ENCODE measurements at regions not wholly inside any gene's neighbourhood (a gene's known extent, or its start where the extent isn't known, plus 50 kb on each side); places are given as distances from the start of the nearest gene placed in this dataset.

GRCh38 chrX:45353456-45353855, 152.8 kb upstream of the DIPK2B start:
- H3K27me3 ChIP-seq: no peaks in the 10 kb centered on the region
- Mint-ChIP-seq H3K36me3 (no peaks in the 10 kb centered on the region), H3K27me3 (ENCODE audit: insufficient read depth, low read depth) (no peaks in the 10 kb centered on the region), H3K4me1 (no peaks in the 10 kb centered on the region), H3K27ac (no peak overlapping the region), H3K4me3 (no peak overlapping the region), H3K9me3 (peaks cover 11% of the 10 kb centered on the region)
- H3K36me3 ChIP-seq: no peaks in the 10 kb centered on the region
- no peak overlapping the region for H3K4me2 ChIP-seq
- DNase-seq (ENCODE audit: low spot score): no peak
- H3K79me2 ChIP-seq (ENCODE audit: low read depth): no peaks in the 10 kb centered on the region
- H3K4me1 ChIP-seq: no peaks in the 10 kb centered on the region
- no peak overlapping the region for H3K4me3 ChIP-seq
- no peak overlapping the region for H3K9ac ChIP-seq
- H3K27ac ChIP-seq: no peak overlapping the region
- no peak for TF ChIP-seq EZH2 (IDR thresholded peaks at IDR 0.05)
- no peak for TF ChIP-seq EZH2phosphoT487 (IDR thresholded peaks at IDR 0.05)
- no peak for TF ChIP-seq CTCF (IDR thresholded peaks at IDR 0.05)
- H3F3A ChIP-seq (ENCODE audit: low read depth): no peaks in the 10 kb centered on the region
- no peak overlapping the region for H2AFZ ChIP-seq (replicated peaks)
- H4K20me1 ChIP-seq (ENCODE audit: low read depth): no peaks in the 10 kb centered on the region
- H3K9me3 ChIP-seq (ENCODE audit: low read depth): peaks cover 13% of the 10 kb centered on the region

GRCh38 chrX:45352611-45353010, 151.9 kb upstream of the DIPK2B start:
- Mint-ChIP-seq H3K36me3 (no peaks in the 10 kb centered on the region), H3K27ac (no peak overlapping the region), H3K27me3 (ENCODE audit: insufficient read depth, low read depth) (no peaks in the 10 kb centered on the region), H3K9me3 (peaks cover 11% of the 10 kb centered on the region), H3K4me3 (no peak overlapping the region), H3K4me1 (no peaks in the 10 kb centered on the region)
- DNase-seq (ENCODE audit: low spot score): no peak
- Histone ChIP-seq H2AFZ (replicated peaks) (no peak overlapping the region), H3K79me2 (ENCODE audit: low read depth) (no peaks in the 10 kb centered on the region), H3K36me3 (no peaks in the 10 kb centered on the region), H3K9me3 (ENCODE audit: low read depth) (peaks cover 13% of the 10 kb centered on the region), H3F3A (ENCODE audit: low read depth) (no peaks in the 10 kb centered on the region), H3K4me3 (no peak overlapping the region), H3K27me3 (no peaks in the 10 kb centered on the region), H3K9ac (no peak overlapping the region), H3K4me1 (no peaks in the 10 kb centered on the region), H4K20me1 (ENCODE audit: low read depth) (no peaks in the 10 kb centered on the region), H3K27ac (no peak overlapping the region), H3K4me2 (no peak overlapping the region)
- no peak for TF ChIP-seq CTCF (IDR thresholded peaks at IDR 0.05)

DNA sequence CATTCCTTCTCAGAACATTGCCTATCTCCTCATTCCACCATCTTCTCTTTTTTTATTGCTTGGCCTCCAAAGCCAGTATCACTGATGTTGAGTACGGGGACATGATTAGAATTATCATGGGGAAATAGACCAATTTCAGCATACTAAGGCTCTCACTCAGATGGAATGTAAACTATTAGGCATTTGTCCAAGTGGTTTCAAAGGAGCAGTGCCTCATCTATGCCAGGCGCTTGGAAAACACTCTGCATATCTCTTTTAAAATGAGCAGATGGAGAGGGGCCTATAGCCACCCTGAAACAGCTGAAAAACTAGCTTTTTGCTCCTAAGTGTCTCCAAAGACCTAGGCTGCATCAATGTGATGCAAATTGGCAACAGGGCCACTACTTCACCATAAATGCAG, 150.8 kb upstream of the DIPK2B start:
- H3K9me3 ChIP-seq (ENCODE audit: low read depth): peaks cover 5% of the 10 kb centered on the region
- TF ChIP-seq EZH2 (IDR thresholded peaks at IDR 0.05) (no peak), EZH2phosphoT487 (IDR thresholded peaks at IDR 0.05) (no peak), CTCF (IDR thresholded peaks at IDR 0.05) (no peak)
- H3K79me2 ChIP-seq (ENCODE audit: low read depth): no peaks in the 10 kb centered on the region
- DNase-seq (ENCODE audit: low spot score): no peak
- no peak overlapping the region for H3K4me3 ChIP-seq
- Mint-ChIP-seq H3K9me3 (peaks cover 8% of the 10 kb centered on the region), H3K27ac (no peak overlapping the region), H3K27me3 (ENCODE audit: insufficient read depth, low read depth) (no peaks in the 10 kb centered on the region), H3K36me3 (no peaks in the 10 kb centered on the region), H3K4me3 (no peak overlapping the region), H3K4me1 (no peaks in the 10 kb centered on the region)
- H3F3A ChIP-seq (ENCODE audit: low read depth): no peaks in the 10 kb centered on the region
- H3K27me3 ChIP-seq: no peaks in the 10 kb centered on the region
- H2AFZ ChIP-seq (replicated peaks): no peak overlapping the region
- no peaks in the 10 kb centered on the region for H4K20me1 ChIP-seq (ENCODE audit: low read depth)
- H3K4me1 ChIP-seq: no peaks in the 10 kb centered on the region
- H3K9ac ChIP-seq: no peak overlapping the region
- H3K27ac ChIP-seq: no peak overlapping the region
- no peak overlapping the region for H3K4me2 ChIP-seq
- no peaks in the 10 kb centered on the region for H3K36me3 ChIP-seq

GRCh38 chrX:45348296-45348695, 147.6 kb upstream of the DIPK2B start:
- Histone ChIP-seq H2AFZ (replicated peaks) (no peak overlapping the region), H3K4me1 (no peaks in the 10 kb centered on the region), H3K4me2 (no peak overlapping the region), H4K20me1 (ENCODE audit: low read depth) (no peaks in the 10 kb centered on the region), H3K36me3 (no peaks in the 10 kb centered on the region), H3K27ac (no peak overlapping the region), H3K9ac (no peak overlapping the region), H3F3A (ENCODE audit: low read depth) (no peaks in the 10 kb centered on the region), H3K27me3 (no peaks in the 10 kb centered on the region), H3K9me3 (ENCODE audit: low read depth) (no peaks in the 10 kb centered on the region), H3K4me3 (no peak overlapping the region), H3K79me2 (ENCODE audit: low read depth) (no peaks in the 10 kb centered on the region)
- Mint-ChIP-seq H3K4me1 (no peaks in the 10 kb centered on the region), H3K4me3 (no peak overlapping the region), H3K27ac (no peak overlapping the region), H3K36me3 (no peaks in the 10 kb centered on the region), H3K27me3 (ENCODE audit: insufficient read depth, low read depth) (no peaks in the 10 kb centered on the region), H3K9me3 (peaks cover under 1% of the 10 kb centered on the region)
- no peak for DNase-seq (ENCODE audit: low spot score)
- TF ChIP-seq EZH2phosphoT487 (IDR thresholded peaks at IDR 0.05) (no peak), CTCF (IDR thresholded peaks at IDR 0.05) (no peak), EZH2 (IDR thresholded peaks at IDR 0.05) (no peak)

All from neural progenitor cell (in vitro differentiated cells).